Suprapubic skin (tissue), 4 donors: ENCODE measurements at regions not wholly inside any gene's neighbourhood (a gene's known extent, or its start where the extent isn't known, plus 50 kb on each side); places are given as distances from the start of the nearest gene placed in this dataset.

Source experiments
- DNase-seq, 2 donors: peaks; one replicate each; pipeline ENCODE4 v3.0.0-alpha.2; 2019; ENCODE audit warnings: low spot score in 2 of 2
- H3K27ac ChIP-seq: fragments of 200-600 bp; sonication (generic); one replicate; pipeline ENCODE4 v1.5.1; 2019
- H3K27me3 ChIP-seq: fragments of 200-600 bp; sonication (generic); one replicate; pipeline ENCODE4 v1.5.1; 2019
- H3K36me3 ChIP-seq: fragments of 200-600 bp; sonication (generic); one replicate; pipeline ENCODE4 v1.5.1; 2019
- H3K4me1 ChIP-seq: fragments of 200-600 bp; sonication (generic); one replicate; pipeline ENCODE4 v1.5.1; 2019
- H3K4me3 ChIP-seq: fragments of 200-600 bp; sonication (generic); one replicate; pipeline ENCODE4 v1.5.1; 2019; ENCODE audit warnings: mild to moderate bottlenecking
- H3K9me3 ChIP-seq: fragments of 200-600 bp; sonication (generic); one replicate; pipeline ENCODE4 v1.5.1; 2019
- EP300 ChIP-seq: sonication (generic); formaldehyde crosslinking; IDR thresholded peaks from one replicate; pipeline ENCODE4 v1.6.1; 2017; ENCODE audit warnings: antibody characterized with exemption
- POLR2A ChIP-seq, 2 donors: fragments of 450-650 bp; IDR thresholded peaks; one replicate each; pipeline ENCODE4 v1.6.1; 2017; ENCODE audit warnings: antibody characterized with exemption in 2 of 2, mild to moderate bottlenecking in 2 of 2, moderate library complexity in 2 of 2
- POLR2AphosphoS5 ChIP-seq, 3 donors: sonication (generic); formaldehyde crosslinking; IDR thresholded peaks; one replicate each; pipeline ENCODE4 v1.6.1; 2017; ENCODE audit warnings: antibody characterized with exemption in 3 of 3
- WGBS: methylation state at CpG from one replicate; pipeline ENCODE4 v1.1.5; 2018; 5-methylcytosine and 5-hydroxymethylcytosine counted together
- TF ChIP-seq, protein P1 (sequence below), 2 donors: fragments of 200-600 bp in 1 of 2; fragments of 450-650 bp in 1 of 2; sonication (generic) in 1 of 2; IDR thresholded peaks; one replicate each; pipeline ENCODE4 v1.5.1; 2016 to 2019; ENCODE audit warnings: antibody characterized with exemption in 2 of 2, mild to moderate bottlenecking in 1 of 2, moderate library complexity in 1 of 2

DNA sequence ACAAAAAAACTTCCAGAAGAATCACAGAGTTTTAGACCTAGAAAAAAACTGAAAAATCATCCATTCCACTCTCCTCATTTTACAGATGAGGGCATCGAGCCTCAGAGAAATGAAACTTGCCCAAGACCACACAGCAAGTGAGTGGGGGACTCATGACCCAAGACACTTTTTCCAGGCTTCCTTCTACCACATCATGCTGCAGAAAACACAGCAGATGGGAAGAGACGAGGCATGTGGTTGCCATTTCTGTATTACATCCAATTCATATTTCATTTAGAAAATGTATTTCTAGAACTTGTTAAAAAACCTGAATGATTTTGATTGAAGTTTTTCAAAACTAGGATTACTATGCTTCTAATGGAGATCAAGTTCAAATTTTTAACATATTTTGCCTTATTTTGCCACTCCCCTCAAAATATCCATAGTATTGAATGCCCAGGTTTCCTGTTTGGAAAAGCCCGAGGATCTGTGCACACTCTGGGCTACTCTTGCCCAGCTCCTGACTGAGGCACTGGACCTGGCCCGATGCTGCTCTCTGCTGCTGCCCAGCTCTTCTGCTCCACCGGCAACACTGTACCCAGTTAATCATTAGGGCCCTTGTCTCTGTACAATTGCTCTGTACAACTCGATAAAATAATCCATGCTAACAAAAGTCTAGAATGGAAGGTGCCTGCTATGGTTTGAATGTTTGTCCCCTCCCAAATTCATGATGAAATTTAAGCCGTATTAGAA lies 157.4 kb downstream of the EFNB2 start:
- Histone ChIP-seq H3K4me3 (no peak overlapping the region), H3K9me3 (no peaks in the 10 kb centered on the region), H3K27ac (no peak overlapping the region), H3K36me3 (no peaks in the 10 kb centered on the region), H3K4me1 (peaks cover 3% of the 10 kb centered on the region), H3K27me3 (no peaks in the 10 kb centered on the region)
- no peak for TF ChIP-seq POLR2AphosphoS5 (IDR thresholded peaks at IDR 0.05)
- TF ChIP-seq, protein P1, sequence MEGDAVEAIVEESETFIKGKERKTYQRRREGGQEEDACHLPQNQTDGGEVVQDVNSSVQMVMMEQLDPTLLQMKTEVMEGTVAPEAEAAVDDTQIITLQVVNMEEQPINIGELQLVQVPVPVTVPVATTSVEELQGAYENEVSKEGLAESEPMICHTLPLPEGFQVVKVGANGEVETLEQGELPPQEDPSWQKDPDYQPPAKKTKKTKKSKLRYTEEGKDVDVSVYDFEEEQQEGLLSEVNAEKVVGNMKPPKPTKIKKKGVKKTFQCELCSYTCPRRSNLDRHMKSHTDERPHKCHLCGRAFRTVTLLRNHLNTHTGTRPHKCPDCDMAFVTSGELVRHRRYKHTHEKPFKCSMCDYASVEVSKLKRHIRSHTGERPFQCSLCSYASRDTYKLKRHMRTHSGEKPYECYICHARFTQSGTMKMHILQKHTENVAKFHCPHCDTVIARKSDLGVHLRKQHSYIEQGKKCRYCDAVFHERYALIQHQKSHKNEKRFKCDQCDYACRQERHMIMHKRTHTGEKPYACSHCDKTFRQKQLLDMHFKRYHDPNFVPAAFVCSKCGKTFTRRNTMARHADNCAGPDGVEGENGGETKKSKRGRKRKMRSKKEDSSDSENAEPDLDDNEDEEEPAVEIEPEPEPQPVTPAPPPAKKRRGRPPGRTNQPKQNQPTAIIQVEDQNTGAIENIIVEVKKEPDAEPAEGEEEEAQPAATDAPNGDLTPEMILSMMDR (IDR thresholded peaks at IDR 0.05) = no peak
- TF ChIP-seq POLR2A (IDR thresholded peaks at IDR 0.05) = no peak
- TF ChIP-seq EP300 = no peak
- no peak for DNase-seq
- 79% methylated on average over 7 of the region's 7 CpGs for WGBS

DNA sequence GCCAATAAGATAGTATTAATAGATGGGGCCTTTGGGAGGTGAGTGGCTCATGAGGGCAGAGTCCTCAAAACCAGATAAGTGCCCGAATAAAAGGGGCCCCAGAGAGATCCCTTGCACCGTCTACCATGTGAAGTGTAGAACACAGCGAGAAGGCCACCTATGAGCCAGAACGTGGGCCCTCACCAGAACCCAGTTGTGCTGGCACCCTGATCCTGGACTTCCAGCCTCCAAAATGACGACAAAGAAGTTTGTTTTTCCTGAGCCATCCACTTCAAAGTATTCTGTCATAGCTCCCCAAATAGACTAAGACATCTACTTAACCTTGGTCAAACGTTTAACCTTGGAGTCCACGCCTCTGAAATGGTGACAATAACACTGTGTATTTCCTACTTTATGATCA lies 158.1 kb downstream of the EFNB2 start:
- TF ChIP-seq POLR2AphosphoS5 (IDR thresholded peaks at IDR 0.05) (no peak), POLR2A (IDR thresholded peaks at IDR 0.05) (no peak), EP300 (no peak)
- TF ChIP-seq, protein P1 (IDR thresholded peaks at IDR 0.05) = no peak
- DNase-seq = no peak
- no peaks in the 10 kb centered on the region for H3K36me3 ChIP-seq
- H3K27ac ChIP-seq = no peak overlapping the region
- H3K27me3 ChIP-seq = no peaks in the 10 kb centered on the region
- H3K4me1 ChIP-seq = peaks cover 3% of the 10 kb centered on the region
- H3K9me3 ChIP-seq = no peaks in the 10 kb centered on the region
- WGBS = 85% methylated on average over 7 of the region's 7 CpGs
- H3K4me3 ChIP-seq = no peak overlapping the region

GRCh38 chr13:106376401-106377112 lies 158.9 kb downstream of the EFNB2 start:
- H3K27ac ChIP-seq = no peak overlapping the region
- DNase-seq = no peak
- H3K27me3 ChIP-seq = no peaks in the 10 kb centered on the region
- H3K9me3 ChIP-seq = no peaks in the 10 kb centered on the region
- 73% methylated on average over 21 of the region's 21 CpGs for WGBS
- H3K4me3 ChIP-seq = no peak overlapping the region
- H3K4me1 ChIP-seq = peaks cover 3% of the 10 kb centered on the region
- no peaks in the 10 kb centered on the region for H3K36me3 ChIP-seq
- TF ChIP-seq EP300 (no peak), POLR2A (IDR thresholded peaks at IDR 0.05) (no peak), POLR2AphosphoS5 (IDR thresholded peaks at IDR 0.05) (no peak)
- TF ChIP-seq, protein P1 (IDR thresholded peaks at IDR 0.05) = no peak

- Histone ChIP-seq H3K4me1 (peaks cover 3% of the 10 kb centered on the region), H3K27ac (no peak overlapping the region), H3K36me3 (no peaks in the 10 kb centered on the region), H3K9me3 (no peaks in the 10 kb centered on the region), H3K27me3 (no peaks in the 10 kb centered on the region), H3K4me3 (no peak overlapping the region)
- TF ChIP-seq POLR2A (IDR thresholded peaks at IDR 0.05) (no peak), POLR2AphosphoS5 (IDR thresholded peaks at IDR 0.05) (no peak), EP300 (no peak)
- TF ChIP-seq, protein P1 (IDR thresholded peaks at IDR 0.05) = no peak
- 96% methylated on average over 20 of the region's 20 CpGs for WGBS
- no peak for DNase-seq
Observed at GRCh38 chr13:106375085-106375484, 160.4 kb downstream of the EFNB2 start.

- H3K27ac ChIP-seq = no peak overlapping the region
- no peaks in the 10 kb centered on the region for H3K36me3 ChIP-seq
- H3K27me3 ChIP-seq = no peaks in the 10 kb centered on the region
- WGBS = 100% methylated on average over 2 of the region's 10 CpGs
- TF ChIP-seq POLR2AphosphoS5 (IDR thresholded peaks at IDR 0.05) = no peak
- no peak for TF ChIP-seq EP300
- TF ChIP-seq POLR2A (IDR thresholded peaks at IDR 0.05) = no peak
- TF ChIP-seq, protein P1 (IDR thresholded peaks at IDR 0.05) = no peak
- DNase-seq = no peak
- no peak overlapping the region for H3K4me3 ChIP-seq
- H3K9me3 ChIP-seq = no peaks in the 10 kb centered on the region
- H3K4me1 ChIP-seq = peaks cover 3% of the 10 kb centered on the region
Observed at GRCh38 chr13:106374631-106375030, 160.8 kb downstream of the EFNB2 start.
